K562 (cell line): ENCODE measurements at regions not wholly inside any gene's neighbourhood (a gene's known extent, or its start where the extent isn't known, plus 50 kb on each side); places are given as distances from the start of the nearest gene placed in this dataset.

Experiments used
- ATAC-seq: fragments of 200-7000 bp; cut with Tn5 transposase; 3 replicates; pipeline ENCODE4 v1.9.1; 2020; ENCODE audit warnings: moderate library complexity
- BruUV-seq: library from RNA; stranded (reverse); fragments of 400-500 nt; replicated peaks from 2 replicates; lab custom pipeline; 2021; lab: Mats Ljungman, UMichigan
- CTCF ChIA-PET: fragments of 300-600 bp; formaldehyde crosslinking; extraction: SDS; loops from one replicate; lab custom pipeline; 2021; ENCODE audit warnings: low intra/inter-chr PET ratio; lab: Yijun Ruan, JAX
- POLR2A ChIA-PET: fragments of 300-600, 350-650 bp; sonication (Branson Sonifier 250); formaldehyde crosslinking; extraction: SDS; loops from one replicate; lab custom pipeline; 2021; ENCODE audit warnings: antibody characterized with exemption, inconsistent platforms; lab: Yijun Ruan, JAX
- DNase-seq, 4 experiments: peaks; one replicate each; pipeline versions ENCODE4 v3.0.0 to v3.0.0-alpha.2; 2011 to 2018; ENCODE audit warnings: low spot score in 3 of 4, mixed read lengths in 3 of 4; ENCODE audit errors: extremely low read depth in 1 of 4
- FAIRE-seq: peaks from 2 replicates; lab custom pipeline; 2011; peaks lifted over from hg19 to GRCh38; lab: Jason Lieb, UNC
- H2AFZ ChIP-seq: 2 replicates; pipeline ENCODE4 v1.6.0; 2011; ENCODE audit warnings: low read depth, low read length, control low read depth, inconsistent platforms
- H3K27ac ChIP-seq: fragments of 200-600 bp; 3 replicates; pipeline ENCODE4 v1.8.0; 2011; ENCODE audit warnings: low read depth, mild to moderate bottlenecking, control low read depth, inconsistent platforms, low read length, moderate library complexity, mixed read lengths; ENCODE audit errors: extremely low read depth
- H3K27me3 ChIP-seq, 2 experiments: fragments of 300-600 bp in 1 of 2; 2 replicates in 1 of 2; 3 replicates in 1 of 2; pipeline versions ENCODE4 v1.6.0 to v1.8.0; 2011; ENCODE audit warnings: inconsistent platforms in 2 of 2, low read length in 2 of 2, mild to moderate bottlenecking in 1 of 2, mixed read lengths in 1 of 2, moderate library complexity in 1 of 2; ENCODE audit not compliant: control insufficient read depth in 2 of 2, insufficient read depth in 2 of 2
- H3K36me3 ChIP-seq: fragments of 300-600 bp; 3 replicates; pipeline ENCODE4 v1.8.0; 2011; ENCODE audit warnings: mild to moderate bottlenecking, low read length, inconsistent platforms; ENCODE audit not compliant: control insufficient read depth, insufficient read depth
- H3K4me1 ChIP-seq, 2 experiments: fragments of 200-600 bp in 1 of 2; replicated peaks in 1 of 2; 2 replicates in 1 of 2; 3 replicates in 1 of 2; pipeline versions ENCODE4 v1.5.1 to v1.8.0; 2011; ENCODE audit warnings: inconsistent platforms in 2 of 2, low read length in 2 of 2, mild to moderate bottlenecking in 1 of 2, mixed read lengths in 1 of 2, moderate library complexity in 1 of 2; ENCODE audit not compliant: control insufficient read depth in 2 of 2, insufficient read depth in 2 of 2
- H3K4me2 ChIP-seq: 2 replicates; pipeline ENCODE4 v1.6.1; 2011; ENCODE audit warnings: low read length, control low read depth, inconsistent platforms, mixed read lengths; ENCODE audit not compliant: insufficient read depth
- H3K4me3 ChIP-seq: fragments of 200-600 bp; sonication (generic), shearing (Covaris generic); 2 replicates; pipeline ENCODE4 v1.5.1; 2016; ENCODE audit warnings: control low read depth, inconsistent platforms
- H3K79me2 ChIP-seq: fragments of 200-600 bp; 3 replicates; pipeline ENCODE4 v1.8.0; 2011; ENCODE audit warnings: low read length, inconsistent platforms; ENCODE audit not compliant: control insufficient read depth, insufficient read depth
- H3K9ac ChIP-seq, 2 experiments: 2 replicates each; pipeline versions ENCODE4 v1.6.0 to v1.6.1; 2011; ENCODE audit warnings: low read depth in 2 of 2, low read length in 2 of 2, control low read depth in 1 of 2, inconsistent platforms in 1 of 2, mild to moderate bottlenecking in 1 of 2, mixed read lengths in 1 of 2; ENCODE audit not compliant: insufficient read depth in 1 of 2
- H3K9me1 ChIP-seq: one replicate; pipeline ENCODE4 v1.6.0; 2011; ENCODE audit warnings: inconsistent platforms, mild to moderate bottlenecking, low read length, moderate library complexity; ENCODE audit not compliant: control insufficient read depth, insufficient read depth
- H3K9me3 ChIP-seq: replicated peaks from 2 replicates; pipeline ENCODE4 v1.5.1; 2011; ENCODE audit warnings: low read depth, low read length, inconsistent platforms; ENCODE audit not compliant: control insufficient read depth, insufficient read depth
- H4K20me1 ChIP-seq: replicated peaks from 2 replicates; pipeline ENCODE4 v1.6.1; 2011; ENCODE audit warnings: low read length, inconsistent platforms, mixed read lengths; ENCODE audit not compliant: control insufficient read depth, insufficient read depth
- BCOR ChIP-seq: fragments of 450-650 bp; IDR thresholded peaks from 2 replicates; pipeline ENCODE4 v1.6.1; 2016
- CBFA2T2 ChIP-seq: fragments of 450-650 bp; conservative IDR thresholded peaks from 2 replicates; pipeline ENCODE4 v1.6.1; 2017; ENCODE audit warnings: mild to moderate bottlenecking
- CBX5 ChIP-seq: IDR thresholded peaks from 2 replicates; pipeline ENCODE4 v1.6.1; 2014; ENCODE audit warnings: low read depth, borderline replicate concordance
- ELF1 ChIP-seq: fragments of 200-800 bp; sonication (Bioruptor generic); IDR thresholded peaks from 2 replicates; pipeline ENCODE4 v1.6.1; 2016; ENCODE audit warnings: missing genetic modification characterization, missing compliant biosample characterization
- MCM5 ChIP-seq: fragments of 450-650 bp; IDR thresholded peaks from 2 replicates; pipeline ENCODE4 v1.6.1; 2016; ENCODE audit warnings: low read depth
- MEIS2 ChIP-seq: fragments of 450-650 bp; IDR thresholded peaks from 2 replicates; pipeline ENCODE4 v1.6.1; 2014; ENCODE audit warnings: mild to moderate bottlenecking; ENCODE audit not compliant: partially characterized antibody
- NFE2L1 ChIP-seq: fragments of 450-650 bp; IDR thresholded peaks from 2 replicates; pipeline ENCODE4 v1.6.1; 2016; ENCODE audit warnings: missing genetic modification characterization, low read depth, mild to moderate bottlenecking, missing compliant biosample characterization, moderate library complexity, borderline replicate concordance
- RBM22 ChIP-seq: fragments of 200-400 bp; formaldehyde crosslinking; IDR thresholded peaks from 2 replicates; pipeline ENCODE4 v1.6.1; 2018; ENCODE audit warnings: low read length, low read depth; ENCODE audit not compliant: poor library complexity, severe bottlenecking
- RBM34 ChIP-seq: fragments of 200-400 bp; formaldehyde crosslinking; IDR thresholded peaks from 2 replicates; pipeline ENCODE4 v1.6.1; 2018; ENCODE audit warnings: low read length, borderline replicate concordance; ENCODE audit not compliant: insufficient read depth
- SMAD1 ChIP-seq: fragments of 150-350 bp; IDR thresholded peaks from 2 replicates; pipeline ENCODE4 v1.6.1; 2014; ENCODE audit warnings: low read length, low read depth; ENCODE audit not compliant: partially characterized antibody
- SRSF7 ChIP-seq: fragments of 200-400 bp; formaldehyde crosslinking; optimal IDR thresholded peaks from 2 replicates; pipeline ENCODE3; 2017; ENCODE audit warnings: mild to moderate bottlenecking, low read depth, low read length
- ZBTB8A ChIP-seq: fragments of 450-650 bp; IDR thresholded peaks from 2 replicates; pipeline ENCODE4 v1.6.1; 2018; ENCODE audit warnings: mild to moderate bottlenecking, moderate library complexity; ENCODE audit not compliant: partially characterized antibody
- ZNF146 ChIP-seq: IDR thresholded peaks from one replicate; pipeline ENCODE4 v1.6.1; 2018; ENCODE audit warnings: missing compliant biosample characterization; ENCODE audit not compliant: unreplicated experiment
- ZNF644 ChIP-seq: fragments of 200-800 bp; sonication (Bioruptor generic); IDR thresholded peaks from 2 replicates; pipeline ENCODE4 v1.6.1; 2016; ENCODE audit warnings: low read depth, missing genetic modification characterization, missing compliant biosample characterization
- WGBS: fragments of 100-300 bp; shearing (Covaris generic); methylation state at CpG from one replicate; pipeline ENCODE4 v1.1.6; 2016; ENCODE audit warnings: low coverage, mixed read lengths; ENCODE audit not compliant: insufficient coverage; ENCODE audit errors: missing lambda C conversion rate; 5-methylcytosine and 5-hydroxymethylcytosine counted together
- in situ Hi-C: fragments of 300-500 bp; cut with MboI; formaldehyde crosslinking; loops from 4 replicates; pipeline ENCODE4 v1.15.0; 2018; ENCODE audit warnings: inconsistent platforms, mixed read lengths
- intact Hi-C: fragments of 100-400 bp; cut with micrococcal nuclease; formaldehyde crosslinking; loops from 2 replicates; pipeline ENCODE4 v1.14.2; 2022
- TF ChIP-seq, protein P1 (sequence below): IDR thresholded peaks from 2 replicates; pipeline ENCODE4 v1.6.1; 2016; ENCODE audit warnings: missing genetic modification characterization, missing compliant biosample characterization
- TF ChIP-seq, protein P2 (sequence below): fragments of 250-450 bp; sonication (Bioruptor Pico); IDR thresholded peaks from 2 replicates; pipeline ENCODE4 v1.4.0; 2020
- TF ChIP-seq, protein P3 (sequence below): fragments of 150-350 bp; conservative IDR thresholded peaks from 2 replicates; pipeline ENCODE4 v1.6.1; 2014; ENCODE audit warnings: low read length

DNA sequence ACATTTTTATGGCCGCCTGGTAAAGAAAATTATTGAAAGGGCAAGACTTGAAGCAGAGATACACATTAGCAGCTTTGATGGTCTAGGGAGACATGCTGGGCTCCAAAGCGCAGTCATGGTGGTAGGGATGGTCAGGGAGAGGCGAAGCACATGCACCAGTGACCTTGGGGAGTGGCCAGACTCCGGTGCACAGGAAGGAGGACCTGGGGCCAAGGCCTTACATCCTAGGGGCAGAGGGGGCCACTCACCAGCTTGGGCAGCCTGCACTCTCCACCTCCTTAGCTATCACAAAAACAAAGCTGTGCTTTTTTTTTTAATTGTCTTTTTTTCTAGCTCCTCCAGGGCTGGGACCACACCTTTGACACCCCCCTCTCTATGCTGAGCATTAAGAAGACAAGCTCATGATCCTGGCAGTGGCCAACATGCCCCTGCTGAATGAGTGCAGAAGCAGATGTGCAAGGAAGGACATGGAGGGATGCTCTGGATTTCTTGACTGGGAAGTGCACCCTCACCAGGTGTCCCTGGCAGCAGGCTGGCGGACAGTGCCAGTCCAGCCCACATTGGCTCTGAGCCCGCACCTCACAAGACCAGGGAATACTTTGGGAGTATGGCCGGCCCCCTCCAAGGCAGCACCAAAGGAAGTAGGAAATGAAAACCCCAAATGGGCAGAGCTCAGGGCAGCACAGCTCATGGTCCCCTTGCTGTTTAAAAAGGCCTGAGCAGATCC, 619.9 kb downstream of the TBC1D22A start:
- Histone ChIP-seq H3K4me2 (no peak overlapping the region), H3K27me3 (peaks cover 4 to 17% of the 10 kb centered on the region in 2 experiments; a peak in 2 of 5 replicates), H3K9me1 (no peaks in the 10 kb centered on the region), H3K36me3 (no peaks in the 10 kb centered on the region), H3K4me3 (no peak overlapping the region), H2AFZ (no peak overlapping the region), H3K79me2 (no peaks in the 10 kb centered on the region), H3K27ac (no peak overlapping the region), H3K4me1 (no peaks in the 10 kb centered on the region), H4K20me1 (0 out of 2 replicates have a peak, but pooled peaks cover 3% of the 10 kb centered on the region), H3K9me3 (no peaks in the 10 kb centered on the region), H3K9ac (no peak overlapping the region)
- FAIRE-seq (no peak), DNase-seq (no peak), ATAC-seq (no peak)
- in situ Hi-C loops = no loop called here
- TF ChIP-seq SRSF7 (no peak), SMAD1 (no peak), RBM34 (no peak), MCM5 (no peak), NFE2L1 (no peak), RBM22 (no peak), CBX5 (no peak), CBFA2T2 (no peak), ZBTB8A (no peak), BCOR (no peak), ELF1 (no peak), MEIS2 (no peak), ZNF146 (no peak), ZNF644 (tag) (no peak)
- TF ChIP-seq, protein P1, sequence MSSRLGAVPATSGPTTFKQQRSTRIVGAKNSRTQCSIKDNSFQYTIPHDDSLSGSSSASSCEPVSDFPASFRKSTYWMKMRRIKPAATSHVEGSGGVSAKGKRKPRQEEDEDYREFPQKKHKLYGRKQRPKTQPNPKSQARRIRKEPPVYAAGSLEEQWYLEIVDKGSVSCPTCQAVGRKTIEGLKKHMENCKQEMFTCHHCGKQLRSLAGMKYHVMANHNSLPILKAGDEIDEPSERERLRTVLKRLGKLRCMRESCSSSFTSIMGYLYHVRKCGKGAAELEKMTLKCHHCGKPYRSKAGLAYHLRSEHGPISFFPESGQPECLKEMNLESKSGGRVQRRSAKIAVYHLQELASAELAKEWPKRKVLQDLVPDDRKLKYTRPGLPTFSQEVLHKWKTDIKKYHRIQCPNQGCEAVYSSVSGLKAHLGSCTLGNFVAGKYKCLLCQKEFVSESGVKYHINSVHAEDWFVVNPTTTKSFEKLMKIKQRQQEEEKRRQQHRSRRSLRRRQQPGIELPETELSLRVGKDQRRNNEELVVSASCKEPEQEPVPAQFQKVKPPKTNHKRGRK (tag) = no peak
- TF ChIP-seq, protein P2, sequence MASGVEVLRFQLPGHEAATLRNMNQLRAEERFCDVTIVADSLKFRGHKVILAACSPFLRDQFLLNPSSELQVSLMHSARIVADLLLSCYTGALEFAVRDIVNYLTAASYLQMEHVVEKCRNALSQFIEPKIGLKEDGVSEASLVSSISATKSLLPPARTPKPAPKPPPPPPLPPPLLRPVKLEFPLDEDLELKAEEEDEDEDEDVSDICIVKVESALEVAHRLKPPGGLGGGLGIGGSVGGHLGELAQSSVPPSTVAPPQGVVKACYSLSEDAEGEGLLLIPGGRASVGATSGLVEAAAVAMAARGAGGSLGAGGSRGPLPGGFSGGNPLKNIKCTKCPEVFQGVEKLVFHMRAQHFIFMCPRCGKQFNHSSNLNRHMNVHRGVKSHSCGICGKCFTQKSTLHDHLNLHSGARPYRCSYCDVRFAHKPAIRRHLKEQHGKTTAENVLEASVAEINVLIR (CRISPR knock-in tag) = no peak
- TF ChIP-seq, protein P3, sequence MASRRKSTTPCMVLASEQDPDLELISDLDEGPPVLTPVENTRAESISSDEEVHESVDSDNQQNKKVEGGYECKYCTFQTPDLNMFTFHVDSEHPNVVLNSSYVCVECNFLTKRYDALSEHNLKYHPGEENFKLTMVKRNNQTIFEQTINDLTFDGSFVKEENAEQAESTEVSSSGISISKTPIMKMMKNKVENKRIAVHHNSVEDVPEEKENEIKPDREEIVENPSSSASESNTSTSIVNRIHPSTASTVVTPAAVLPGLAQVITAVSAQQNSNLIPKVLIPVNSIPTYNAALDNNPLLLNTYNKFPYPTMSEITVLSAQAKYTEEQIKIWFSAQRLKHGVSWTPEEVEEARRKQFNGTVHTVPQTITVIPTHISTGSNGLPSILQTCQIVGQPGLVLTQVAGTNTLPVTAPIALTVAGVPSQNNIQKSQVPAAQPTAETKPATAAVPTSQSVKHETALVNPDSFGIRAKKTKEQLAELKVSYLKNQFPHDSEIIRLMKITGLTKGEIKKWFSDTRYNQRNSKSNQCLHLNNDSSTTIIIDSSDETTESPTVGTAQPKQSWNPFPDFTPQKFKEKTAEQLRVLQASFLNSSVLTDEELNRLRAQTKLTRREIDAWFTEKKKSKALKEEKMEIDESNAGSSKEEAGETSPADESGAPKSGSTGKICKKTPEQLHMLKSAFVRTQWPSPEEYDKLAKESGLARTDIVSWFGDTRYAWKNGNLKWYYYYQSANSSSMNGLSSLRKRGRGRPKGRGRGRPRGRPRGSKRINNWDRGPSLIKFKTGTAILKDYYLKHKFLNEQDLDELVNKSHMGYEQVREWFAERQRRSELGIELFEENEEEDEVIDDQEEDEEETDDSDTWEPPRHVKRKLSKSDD = no peak
- intact Hi-C loops = no loop called here
- POLR2A ChIA-PET = no interaction called here
- no TSS peak for BruUV-seq
- CTCF ChIA-PET = no interaction called here
- WGBS = 2% methylated on average over 6 of the region's 7 CpGs
